SU-DHL-6 (cell line): ENCODE measurements at regions not wholly inside any gene's neighbourhood (a gene's known extent, or its start where the extent isn't known, plus 50 kb on each side); places are given as distances from the start of the nearest gene placed in this dataset.

Source experiments
- EZH2phosphoT487 ChIP-seq: fragments of 200-600 bp; sonication (generic), shearing (Covaris generic); conservative IDR thresholded peaks from 2 replicates; pipeline ENCODE4 v1.6.1; 2018; ENCODE audit warnings: mild to moderate bottlenecking, antibody characterized with exemption, low read length, moderate library complexity, mixed read lengths
- TF ChIP-seq, protein P1 (sequence below): fragments of 200-600 bp; sonication (generic); IDR thresholded peaks from one replicate; pipeline ENCODE4 v1.5.1; 2017; ENCODE audit warnings: antibody characterized with exemption, mild to moderate bottlenecking, low read length, moderate library complexity; ENCODE audit not compliant: insufficient read depth, poor library complexity, severe bottlenecking

GRCh38 chrX:96480081-96480480 lies 204.6 kb upstream of the DIAPH2 start:
- TF ChIP-seq, protein P1, sequence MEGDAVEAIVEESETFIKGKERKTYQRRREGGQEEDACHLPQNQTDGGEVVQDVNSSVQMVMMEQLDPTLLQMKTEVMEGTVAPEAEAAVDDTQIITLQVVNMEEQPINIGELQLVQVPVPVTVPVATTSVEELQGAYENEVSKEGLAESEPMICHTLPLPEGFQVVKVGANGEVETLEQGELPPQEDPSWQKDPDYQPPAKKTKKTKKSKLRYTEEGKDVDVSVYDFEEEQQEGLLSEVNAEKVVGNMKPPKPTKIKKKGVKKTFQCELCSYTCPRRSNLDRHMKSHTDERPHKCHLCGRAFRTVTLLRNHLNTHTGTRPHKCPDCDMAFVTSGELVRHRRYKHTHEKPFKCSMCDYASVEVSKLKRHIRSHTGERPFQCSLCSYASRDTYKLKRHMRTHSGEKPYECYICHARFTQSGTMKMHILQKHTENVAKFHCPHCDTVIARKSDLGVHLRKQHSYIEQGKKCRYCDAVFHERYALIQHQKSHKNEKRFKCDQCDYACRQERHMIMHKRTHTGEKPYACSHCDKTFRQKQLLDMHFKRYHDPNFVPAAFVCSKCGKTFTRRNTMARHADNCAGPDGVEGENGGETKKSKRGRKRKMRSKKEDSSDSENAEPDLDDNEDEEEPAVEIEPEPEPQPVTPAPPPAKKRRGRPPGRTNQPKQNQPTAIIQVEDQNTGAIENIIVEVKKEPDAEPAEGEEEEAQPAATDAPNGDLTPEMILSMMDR, result no peak
- no peak for TF ChIP-seq EZH2phosphoT487
